ENCODE measurements at regions not wholly inside any gene's neighbourhood (a gene's known extent, or its start where the extent isn't known, plus 50 kb on each side); places are given as distances from the start of the nearest gene placed in this dataset.

- TF ChIP-seq ZNF687 (IDR thresholded peaks at IDR 0.05) (no peak), CEBPB (IDR thresholded peaks at IDR 0.05; ENCODE audit: borderline replicate concordance in 1 of 2, low read depth in 2 of 2, low read length in 2 of 2) (no peak), TBL1XR1 (IDR thresholded peaks at IDR 0.05; ENCODE audit: low read depth, low read length) (no peak), NR2C2 (IDR thresholded peaks at IDR 0.05; ENCODE audit: borderline replicate concordance, control insufficient read depth, insufficient read length, low read depth) (no peak), CREM (IDR thresholded peaks at IDR 0.05; ENCODE audit: low read depth) (no peak), PAX5 (IDR thresholded peaks at IDR 0.05; ENCODE audit: borderline replicate concordance, low read depth, low read length) (no peak), MLLT1 (IDR thresholded peaks at IDR 0.05) (no peak), RELB (IDR thresholded peaks at IDR 0.05; ENCODE audit: low read depth) (no peak), DPF2 (IDR thresholded peaks at IDR 0.05) (no peak), ATF7 (IDR thresholded peaks at IDR 0.05; ENCODE audit: low read depth) (peak; percentile 57; the same call in 1 of the 2 replicates), SUZ12 (IDR thresholded peaks at IDR 0.05; ENCODE audit: unreplicated experiment) (no peak), ZBED1 (IDR thresholded peaks at IDR 0.05; ENCODE audit: borderline replicate concordance) (no peak), SIX5 (IDR thresholded peaks at IDR 0.05; ENCODE audit: low read depth, low read length, severe bottlenecking) (no peak), IKZF2 (IDR thresholded peaks at IDR 0.05) (no peak)
- TF ChIP-seq, protein P1, sequence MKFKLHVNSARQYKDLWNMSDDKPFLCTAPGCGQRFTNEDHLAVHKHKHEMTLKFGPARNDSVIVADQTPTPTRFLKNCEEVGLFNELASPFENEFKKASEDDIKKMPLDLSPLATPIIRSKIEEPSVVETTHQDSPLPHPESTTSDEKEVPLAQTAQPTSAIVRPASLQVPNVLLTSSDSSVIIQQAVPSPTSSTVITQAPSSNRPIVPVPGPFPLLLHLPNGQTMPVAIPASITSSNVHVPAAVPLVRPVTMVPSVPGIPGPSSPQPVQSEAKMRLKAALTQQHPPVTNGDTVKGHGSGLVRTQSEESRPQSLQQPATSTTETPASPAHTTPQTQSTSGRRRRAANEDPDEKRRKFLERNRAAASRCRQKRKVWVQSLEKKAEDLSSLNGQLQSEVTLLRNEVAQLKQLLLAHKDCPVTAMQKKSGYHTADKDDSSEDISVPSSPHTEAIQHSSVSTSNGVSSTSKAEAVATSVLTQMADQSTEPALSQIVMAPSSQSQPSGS (IDR thresholded peaks at IDR 0.05; ENCODE audit: low read length) = 0 out of 2 replicates have a peak, but pooled peaks have one; percentile 25
- TF ChIP-seq, protein P2, sequence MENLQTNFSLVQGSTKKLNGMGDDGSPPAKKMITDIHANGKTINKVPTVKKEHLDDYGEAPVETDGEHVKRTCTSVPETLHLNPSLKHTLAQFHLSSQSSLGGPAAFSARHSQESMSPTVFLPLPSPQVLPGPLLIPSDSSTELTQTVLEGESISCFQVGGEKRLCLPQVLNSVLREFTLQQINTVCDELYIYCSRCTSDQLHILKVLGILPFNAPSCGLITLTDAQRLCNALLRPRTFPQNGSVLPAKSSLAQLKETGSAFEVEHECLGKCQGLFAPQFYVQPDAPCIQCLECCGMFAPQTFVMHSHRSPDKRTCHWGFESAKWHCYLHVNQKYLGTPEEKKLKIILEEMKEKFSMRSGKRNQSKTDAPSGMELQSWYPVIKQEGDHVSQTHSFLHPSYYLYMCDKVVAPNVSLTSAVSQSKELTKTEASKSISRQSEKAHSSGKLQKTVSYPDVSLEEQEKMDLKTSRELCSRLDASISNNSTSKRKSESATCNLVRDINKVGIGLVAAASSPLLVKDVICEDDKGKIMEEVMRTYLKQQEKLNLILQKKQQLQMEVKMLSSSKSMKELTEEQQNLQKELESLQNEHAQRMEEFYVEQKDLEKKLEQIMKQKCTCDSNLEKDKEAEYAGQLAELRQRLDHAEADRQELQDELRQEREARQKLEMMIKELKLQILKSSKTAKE (IDR thresholded peaks at IDR 0.05; ENCODE audit: low read depth, poor library complexity, severe bottlenecking) = no peak
- TF ChIP-seq, protein P3, sequence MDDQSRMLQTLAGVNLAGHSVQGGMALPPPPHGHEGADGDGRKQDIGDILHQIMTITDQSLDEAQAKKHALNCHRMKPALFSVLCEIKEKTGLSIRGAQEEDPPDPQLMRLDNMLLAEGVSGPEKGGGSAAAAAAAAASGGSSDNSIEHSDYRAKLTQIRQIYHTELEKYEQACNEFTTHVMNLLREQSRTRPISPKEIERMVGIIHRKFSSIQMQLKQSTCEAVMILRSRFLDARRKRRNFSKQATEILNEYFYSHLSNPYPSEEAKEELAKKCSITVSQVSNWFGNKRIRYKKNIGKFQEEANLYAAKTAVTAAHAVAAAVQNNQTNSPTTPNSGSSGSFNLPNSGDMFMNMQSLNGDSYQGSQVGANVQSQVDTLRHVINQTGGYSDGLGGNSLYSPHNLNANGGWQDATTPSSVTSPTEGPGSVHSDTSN (IDR thresholded peaks at IDR 0.05; ENCODE audit: insufficient replicate concordance, low read depth, low read length) = no peak
These were observed 68.9 kb upstream of the NCOR2 start (continued) for GRCh38 chr12:124636138-124636978.
